BJ (cell line): ENCODE measurements at regions not wholly inside any gene's neighbourhood (a gene's known extent, or its start where the extent isn't known, plus 50 kb on each side); places are given as distances from the start of the nearest gene placed in this dataset.

Source experiments
- CTCF ChIA-PET: fragments of 350-600 bp; formaldehyde crosslinking; extraction: SDS; loops from one replicate; lab custom pipeline; 2021; ENCODE audit warnings: antibody characterized with exemption, inconsistent platforms; lab: Yijun Ruan, JAX
- POLR2A ChIA-PET: fragments of 300-600 bp; sonication (Branson Sonifier 250); formaldehyde crosslinking; extraction: SDS; loops from one replicate; lab custom pipeline; 2021; ENCODE audit warnings: antibody characterized with exemption; lab: Charles Lee
- DNase-seq: peaks from one replicate; pipeline ENCODE4 v3.0.0-alpha.2; 2011; ENCODE audit warnings: low read depth
- H3K27me3 ChIP-seq: 2 replicates; pipeline ENCODE4 v1.6.0; 2011; ENCODE audit warnings: low read length; ENCODE audit not compliant: control insufficient read depth, insufficient read depth
- H3K36me3 ChIP-seq: 2 replicates; pipeline ENCODE4 v1.5.1; 2011; ENCODE audit warnings: low read length; ENCODE audit not compliant: control insufficient read depth, insufficient read depth
- H3K4me3 ChIP-seq: 2 replicates; pipeline ENCODE4 v1.5.1; 2011; ENCODE audit warnings: low read depth, mild to moderate bottlenecking, control low read depth, low read length
- TF ChIP-seq, protein P1 (sequence below): IDR thresholded peaks from 2 replicates; pipeline ENCODE4 v1.5.1; 2011; ENCODE audit warnings: low read depth, mild to moderate bottlenecking, control low read depth, inconsistent platforms, low read length, moderate library complexity; ENCODE audit not compliant: insufficient read depth

DNA sequence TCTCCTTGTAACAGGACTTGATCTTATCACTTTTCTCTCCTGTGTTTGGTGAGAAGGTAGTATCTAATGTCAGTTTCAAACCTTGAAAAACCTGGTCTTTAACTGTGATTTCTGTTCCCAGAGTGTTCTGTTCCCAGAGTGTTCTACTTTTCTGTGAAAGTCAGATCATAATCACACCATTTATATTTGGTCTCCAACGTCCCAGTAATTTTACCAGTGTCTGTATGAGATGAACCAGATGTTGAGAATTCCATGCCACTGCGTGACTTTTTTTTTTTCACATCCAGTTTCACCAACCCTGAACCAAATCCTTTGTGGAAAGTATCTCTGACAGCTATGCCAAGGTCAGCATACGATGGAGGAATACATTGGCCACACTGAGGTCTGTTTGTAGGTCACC is 365.2 kb downstream of the USP25 start:
- DNase-seq = no peak
- CTCF ChIA-PET = interaction anchor here (1.0 kb wide), 1 partner anchor 22 kb away, joined by 4 read pairs; no protein-coding TSS in a partner anchor
- Histone ChIP-seq H3K36me3 (no peaks in the 10 kb centered on the region), H3K27me3 (no peaks in the 10 kb centered on the region), H3K4me3 (no peak overlapping the region)
- TF ChIP-seq, protein P1, sequence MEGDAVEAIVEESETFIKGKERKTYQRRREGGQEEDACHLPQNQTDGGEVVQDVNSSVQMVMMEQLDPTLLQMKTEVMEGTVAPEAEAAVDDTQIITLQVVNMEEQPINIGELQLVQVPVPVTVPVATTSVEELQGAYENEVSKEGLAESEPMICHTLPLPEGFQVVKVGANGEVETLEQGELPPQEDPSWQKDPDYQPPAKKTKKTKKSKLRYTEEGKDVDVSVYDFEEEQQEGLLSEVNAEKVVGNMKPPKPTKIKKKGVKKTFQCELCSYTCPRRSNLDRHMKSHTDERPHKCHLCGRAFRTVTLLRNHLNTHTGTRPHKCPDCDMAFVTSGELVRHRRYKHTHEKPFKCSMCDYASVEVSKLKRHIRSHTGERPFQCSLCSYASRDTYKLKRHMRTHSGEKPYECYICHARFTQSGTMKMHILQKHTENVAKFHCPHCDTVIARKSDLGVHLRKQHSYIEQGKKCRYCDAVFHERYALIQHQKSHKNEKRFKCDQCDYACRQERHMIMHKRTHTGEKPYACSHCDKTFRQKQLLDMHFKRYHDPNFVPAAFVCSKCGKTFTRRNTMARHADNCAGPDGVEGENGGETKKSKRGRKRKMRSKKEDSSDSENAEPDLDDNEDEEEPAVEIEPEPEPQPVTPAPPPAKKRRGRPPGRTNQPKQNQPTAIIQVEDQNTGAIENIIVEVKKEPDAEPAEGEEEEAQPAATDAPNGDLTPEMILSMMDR = no peak
- POLR2A ChIA-PET = no interaction called here

DNA sequence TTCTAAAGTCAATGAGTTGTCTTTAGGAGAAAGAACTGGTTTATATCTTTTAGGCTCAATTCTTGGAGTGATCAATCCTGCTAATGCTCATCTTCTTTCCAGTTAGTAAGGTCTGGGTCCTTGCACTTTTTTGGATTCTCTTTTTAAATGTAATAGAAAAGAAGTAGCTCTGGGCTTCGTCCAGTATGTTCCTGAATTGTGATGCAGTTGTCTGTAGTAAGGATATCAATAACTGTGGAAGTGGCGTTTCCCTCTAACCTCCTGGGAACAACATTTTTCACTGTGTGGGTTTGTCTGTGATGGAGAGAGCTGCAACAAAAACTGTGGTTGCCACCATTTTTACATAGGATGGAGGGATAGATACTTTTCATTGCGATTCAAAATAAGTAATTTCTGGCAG is 367.2 kb downstream of the USP25 start:
- ChIA-PET POLR2A (no interaction called here), CTCF (interaction anchor here (0.8 to 2.0 kb wide), 4 partner anchors 15 to 365 kb away, joined by 3 to 4 read pairs (median 4); no protein-coding TSS in a partner anchor)
- no peaks in the 10 kb centered on the region for H3K27me3 ChIP-seq
- no peak for DNase-seq
- no peaks in the 10 kb centered on the region for H3K36me3 ChIP-seq
- TF ChIP-seq, protein P1 = no peak
- no peak overlapping the region for H3K4me3 ChIP-seq

DNA sequence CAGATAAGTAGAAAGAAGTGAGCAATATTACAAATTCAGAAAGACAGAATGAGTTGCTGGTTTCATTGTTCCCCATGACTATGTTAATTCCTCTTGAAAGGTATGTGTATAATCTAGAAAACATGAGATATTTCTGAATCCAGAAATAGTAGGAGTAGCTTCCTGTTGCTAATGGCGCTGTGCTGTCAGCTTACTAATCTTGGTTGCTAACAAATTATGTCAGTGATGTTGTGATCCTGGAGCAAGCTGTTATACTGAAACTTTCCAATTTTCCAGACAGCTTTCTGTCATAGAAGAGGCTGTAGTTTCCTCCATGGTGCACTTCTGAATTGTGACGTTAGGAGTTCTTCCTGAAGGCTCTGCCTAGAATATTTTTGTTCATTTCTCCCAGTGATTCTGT is 372.3 kb downstream of the USP25 start:
- Histone ChIP-seq H3K4me3 (no peak overlapping the region), H3K27me3 (0 out of 2 replicates have a peak, but pooled peaks cover 1% of the 10 kb centered on the region), H3K36me3 (no peaks in the 10 kb centered on the region)
- ChIA-PET CTCF (no interaction called here), POLR2A (interaction anchor here (0.7 kb wide), 1 partner anchor 31 kb away, joined by 5 read pairs; no protein-coding TSS in a partner anchor)
- DNase-seq = no peak
- TF ChIP-seq, protein P1 = no peak

DNA sequence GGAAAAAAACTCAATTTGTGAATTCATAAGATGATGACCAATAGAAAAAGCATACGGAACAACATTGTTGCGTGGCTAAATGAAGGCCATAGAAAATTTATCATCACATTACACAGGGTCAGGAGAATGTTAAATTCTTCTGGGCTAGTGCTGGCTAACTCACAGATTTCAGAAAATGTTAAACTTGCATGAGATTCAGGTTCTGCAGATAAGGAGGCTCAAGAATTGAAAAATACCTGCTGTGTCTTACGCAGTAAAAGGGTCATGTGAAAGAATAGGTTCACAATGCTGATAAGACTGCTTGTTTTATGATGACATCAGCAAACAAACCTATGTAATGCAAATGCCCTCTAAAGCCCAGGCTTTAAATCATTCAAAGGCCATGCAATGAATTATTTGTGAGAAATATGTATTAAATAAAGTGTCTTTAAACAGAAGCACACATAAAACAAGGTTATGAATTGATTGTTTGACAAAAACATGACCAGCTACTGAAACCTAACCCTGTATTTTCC is 378.8 kb downstream of the USP25 start:
- CTCF ChIA-PET = no interaction called here
- POLR2A ChIA-PET = interaction anchor here (0.6 kb wide), 1 partner anchor 11 kb away, joined by 4 read pairs; no protein-coding TSS in a partner anchor
- no peaks in the 10 kb centered on the region for H3K36me3 ChIP-seq
- no peak overlapping the region for H3K4me3 ChIP-seq
- TF ChIP-seq, protein P1 = no peak
- 0 out of 2 replicates have a peak, but pooled peaks cover 1% of the 10 kb centered on the region for H3K27me3 ChIP-seq
- no peak for DNase-seq

DNA sequence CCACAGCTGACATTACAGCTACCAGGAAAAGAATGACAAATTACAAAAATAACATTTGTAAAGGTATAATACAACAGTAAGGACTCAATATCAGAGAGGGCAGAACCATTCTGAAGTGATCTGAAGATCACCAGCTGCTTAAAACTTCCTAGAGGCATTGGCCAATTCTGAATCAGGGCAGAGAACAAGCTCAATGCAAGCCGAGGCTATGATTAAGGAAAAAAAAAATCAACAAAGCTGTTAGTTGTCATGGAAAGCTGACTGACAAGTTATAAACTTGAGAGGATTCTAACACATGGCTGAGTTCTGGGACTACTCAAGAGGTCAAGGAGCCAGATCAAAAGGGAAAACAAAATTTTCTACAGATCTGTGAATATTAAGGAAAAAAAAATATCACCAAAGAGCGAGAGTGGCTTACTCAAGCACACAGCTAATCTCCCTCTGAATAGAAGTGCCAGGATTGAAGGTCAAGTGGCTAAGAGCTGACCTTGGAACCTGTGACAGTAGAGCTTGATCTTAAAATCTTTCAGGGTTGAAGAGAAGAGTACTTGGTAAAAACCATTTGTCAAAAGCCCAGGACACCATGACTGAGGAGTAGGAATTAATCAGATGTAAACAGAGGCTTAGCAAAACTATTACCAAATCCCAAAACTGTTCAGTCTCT is 383.4 kb downstream of the USP25 start:
- CTCF ChIA-PET = interaction anchor here (0.6 to 1.0 kb wide), 3 partner anchors 8 to 16 kb away, joined by 3 to 4 read pairs (median 3); no protein-coding TSS in a partner anchor
- Histone ChIP-seq H3K4me3 (no peak overlapping the region), H3K36me3 (no peaks in the 10 kb centered on the region), H3K27me3 (no peaks in the 10 kb centered on the region)
- POLR2A ChIA-PET = interaction anchor here (0.6 kb wide), 1 partner anchor 1343 kb away, joined by 3 read pairs; no protein-coding TSS in a partner anchor
- DNase-seq = no peak
- TF ChIP-seq, protein P1 = no peak
